HG03196 (cell line): ENCODE measurements at regions not wholly inside any gene's neighbourhood (a gene's known extent, or its start where the extent isn't known, plus 50 kb on each side); places are given as distances from the start of the nearest gene placed in this dataset.

ENCODE experiments used
- ATAC-seq: cut with Tn5 transposase; IDR thresholded peaks from one replicate; pipeline ENCODE4 v1.9.1; 2021; ENCODE audit not compliant: unreplicated experiment

GRCh38 chr7:18401757-18402156 lies 93.8 kb upstream of the HDAC9 start:
- no peak for ATAC-seq

- no peak for ATAC-seq
Observed at GRCh38 chr7:18402488-18403183, 92.9 kb upstream of the HDAC9 start.

DNA sequence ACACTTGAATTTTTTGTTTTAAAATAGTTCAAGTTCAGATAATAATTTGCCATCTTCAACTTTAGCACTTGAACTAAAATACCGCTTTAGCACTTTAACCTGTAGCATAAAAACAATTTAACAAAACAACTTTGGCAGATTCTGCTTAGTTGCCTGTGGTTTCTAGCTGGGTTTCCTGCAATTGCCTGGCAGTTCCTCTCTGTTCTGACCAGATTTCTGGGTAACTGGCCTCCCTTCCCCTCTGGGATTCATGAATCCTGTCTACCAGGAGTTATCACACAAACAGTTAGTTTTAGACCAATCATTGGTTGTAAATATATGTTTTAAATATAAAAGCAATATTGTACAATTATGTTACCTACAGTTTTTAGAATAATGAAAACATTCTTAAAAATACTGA lies 89.8 kb upstream of the HDAC9 start:
- no peak for ATAC-seq

GRCh38 chr7:18407385-18407784 lies 88.2 kb upstream of the HDAC9 start:
- ATAC-seq: no peak

- ATAC-seq: no peak
Observed at GRCh38 chr7:18408461-18408860, 87.1 kb upstream of the HDAC9 start.

DNA sequence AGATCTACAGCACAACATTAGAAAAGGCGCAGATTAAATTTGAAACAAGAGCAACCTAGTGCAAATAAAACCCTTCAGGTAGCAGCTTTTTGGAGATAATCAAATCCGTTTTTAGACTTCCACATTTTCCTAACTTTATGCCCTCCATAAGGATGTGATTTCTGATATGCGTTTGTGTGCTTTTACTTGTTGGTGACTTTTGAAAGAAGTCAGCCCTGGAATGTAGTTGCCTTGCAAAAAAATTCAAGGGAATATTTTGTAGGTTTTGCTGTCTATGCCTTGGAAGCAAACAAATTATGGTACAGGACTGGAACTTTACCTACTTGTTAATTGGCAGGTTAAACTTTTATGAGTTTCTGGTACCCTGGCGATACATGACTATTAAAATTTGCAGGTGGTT lies 86.7 kb upstream of the HDAC9 start:
- ATAC-seq: no peak

GRCh38 chr7:18413447-18413846 lies 82.1 kb upstream of the HDAC9 start:
- no peak for ATAC-seq

- ATAC-seq: no peak
Observed at GRCh38 chr7:18414885-18415284, 80.7 kb upstream of the HDAC9 start.

- no peak for ATAC-seq
Observed at GRCh38 chr7:18416988-18417387, 78.6 kb upstream of the HDAC9 start.

- ATAC-seq: no peak
Observed at GRCh38 chr7:18419456-18419855, 76.1 kb upstream of the HDAC9 start.

- no peak for ATAC-seq
Observed at GRCh38 chr7:18420108-18420507, 75.4 kb upstream of the HDAC9 start.

DNA sequence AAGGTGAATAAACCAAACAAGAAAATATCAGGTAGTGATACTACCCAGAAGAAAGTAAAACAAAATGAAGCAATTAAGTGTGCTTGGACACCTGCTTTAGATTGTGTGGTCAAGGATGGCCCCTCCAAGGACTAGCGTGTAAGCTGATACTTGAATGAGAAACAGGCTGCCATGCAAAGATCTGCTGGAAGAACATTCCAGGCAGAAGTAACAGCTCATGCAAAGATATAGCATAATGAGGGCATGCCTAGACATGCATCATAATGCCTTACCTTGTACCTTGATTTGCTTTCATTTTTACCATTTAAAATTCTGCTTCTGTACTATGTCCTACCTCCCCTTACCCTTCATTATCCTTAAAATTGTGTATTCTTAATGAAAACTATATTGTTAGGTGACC lies 74.8 kb upstream of the HDAC9 start:
- ATAC-seq: no peak

- no peak for ATAC-seq
Observed at GRCh38 chr7:18421297-18422002, 74.1 kb upstream of the HDAC9 start.

- ATAC-seq: no peak
Observed at GRCh38 chr7:18425227-18425626, 70.3 kb upstream of the HDAC9 start.

DNA sequence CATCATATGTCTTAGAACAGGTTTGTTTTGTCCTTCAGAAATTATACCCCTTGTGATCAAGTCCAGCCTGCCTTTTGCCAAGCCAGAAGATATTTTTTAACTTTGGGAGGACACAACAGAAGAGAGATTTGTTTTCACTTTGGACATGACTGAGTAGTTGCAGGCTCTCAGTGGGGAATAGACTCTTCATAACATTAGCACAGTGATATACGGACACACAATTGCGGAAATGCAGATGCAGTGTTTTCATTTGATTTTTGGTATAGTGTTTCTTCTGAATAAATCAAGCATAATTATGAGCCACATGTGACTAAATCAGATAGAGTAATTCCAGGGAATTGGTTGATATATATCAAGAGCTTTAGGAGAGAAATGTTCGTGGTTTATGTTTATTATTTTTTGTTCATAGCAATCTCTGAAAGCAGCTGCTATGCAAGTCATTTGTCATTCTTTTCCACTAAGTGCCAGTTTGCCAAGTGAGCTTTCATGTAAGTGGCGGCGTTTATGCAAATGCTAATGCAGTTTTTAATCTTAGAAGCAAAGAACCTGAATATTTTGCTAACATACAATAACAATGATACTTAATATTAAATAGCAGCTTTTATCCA lies 69.6 kb upstream of the HDAC9 start:
- ATAC-seq: no peak

DNA sequence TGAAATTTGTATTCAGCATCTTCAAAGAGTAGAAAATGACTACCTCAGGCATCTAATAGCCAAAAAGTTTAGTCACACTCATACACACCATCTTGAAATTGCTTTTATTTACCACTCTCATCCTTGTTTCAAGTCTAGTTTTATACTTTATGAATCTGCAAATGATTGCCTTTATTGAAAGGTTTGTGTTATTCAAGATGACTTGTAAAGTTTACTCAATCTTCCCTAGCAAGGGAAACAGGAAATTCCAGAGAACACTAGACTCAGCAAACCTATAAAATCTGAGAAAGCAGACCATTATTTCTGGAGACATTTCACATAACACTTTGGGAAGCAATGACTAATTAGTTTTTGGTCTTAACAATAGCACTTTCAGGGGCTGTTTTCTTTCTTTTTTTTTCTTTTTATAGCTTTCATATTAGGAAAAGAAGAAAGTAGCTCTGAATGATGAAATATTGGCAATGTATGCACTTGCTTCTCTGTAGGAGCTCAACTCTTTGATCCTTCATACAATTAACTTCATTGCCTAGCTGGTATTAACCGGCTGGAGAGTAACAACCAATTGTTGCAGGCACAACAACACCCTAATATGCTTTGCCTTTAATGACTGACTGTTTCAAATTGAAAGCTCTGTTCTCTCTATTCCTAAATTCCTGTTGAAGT lies 68.9 kb upstream of the HDAC9 start:
- ATAC-seq: no peak

DNA sequence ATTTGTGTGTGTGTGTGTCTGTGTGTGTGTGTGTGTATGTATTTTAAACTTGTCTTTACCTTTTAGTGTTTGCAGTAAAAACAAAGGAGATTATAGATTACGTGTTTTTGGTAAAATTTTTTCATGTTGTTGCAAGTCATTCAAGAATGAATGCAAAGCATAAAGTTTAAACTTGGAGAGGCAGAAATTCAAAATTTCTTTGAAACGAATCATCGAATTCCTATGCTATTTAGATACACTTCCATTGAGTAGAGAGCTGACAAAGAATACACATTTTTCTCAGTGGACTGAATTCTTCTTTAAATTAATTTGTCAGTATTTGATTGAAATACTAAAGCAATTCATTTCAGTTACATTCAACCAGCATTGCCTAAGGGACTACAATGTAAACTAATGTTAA lies 66.0 kb upstream of the HDAC9 start:
- ATAC-seq: no peak

DNA sequence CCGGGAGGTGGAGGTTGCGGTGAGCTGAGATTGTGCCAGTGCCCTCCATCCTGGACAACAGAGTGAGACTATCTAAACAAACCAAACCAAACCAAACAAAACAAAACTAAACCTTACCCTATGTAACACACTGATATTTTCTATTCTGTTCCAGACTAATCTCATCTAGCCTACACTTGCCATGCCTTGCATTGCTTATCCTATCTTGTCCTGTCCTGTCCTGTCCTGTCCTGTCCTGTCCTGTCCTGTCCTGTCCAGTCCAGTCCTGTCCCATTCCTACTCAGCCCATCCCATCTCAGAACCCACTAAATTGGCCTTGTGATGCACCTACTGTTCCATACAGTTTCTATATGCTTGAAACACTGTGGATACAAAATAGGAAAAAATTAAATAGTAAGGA lies 64.7 kb upstream of the HDAC9 start:
- ATAC-seq: no peak

GRCh38 chr7:18434171-18434570 lies 61.4 kb upstream of the HDAC9 start:
- no peak for ATAC-seq

GRCh38 chr7:18437101-18437500 lies 58.4 kb upstream of the HDAC9 start:
- ATAC-seq: no peak

GRCh38 chr7:18440934-18441333 lies 54.6 kb upstream of the HDAC9 start:
- no peak for ATAC-seq

GRCh38 chr7:18444826-18445225 lies 50.7 kb upstream of the HDAC9 start:
- no peak for ATAC-seq
